NCI-H2107 treated with DMSO at 0.1 percent for 48 hours (cell line): ENCODE measurements at regions not wholly inside any gene's neighbourhood (a gene's known extent, or its start where the extent isn't known, plus 50 kb on each side); places are given as distances from the start of the nearest gene placed in this dataset.

Source experiments
- DNase-seq: peaks from one replicate; lab custom pipeline; 2025; ENCODE audit not compliant: unreplicated experiment; lab: John Stamatoyannopoulos, UW

- DNase-seq: no peak
Measured at GRCh38 chr13:99827011-99827772, 144.4 kb downstream of the ZIC5 start.

DNA sequence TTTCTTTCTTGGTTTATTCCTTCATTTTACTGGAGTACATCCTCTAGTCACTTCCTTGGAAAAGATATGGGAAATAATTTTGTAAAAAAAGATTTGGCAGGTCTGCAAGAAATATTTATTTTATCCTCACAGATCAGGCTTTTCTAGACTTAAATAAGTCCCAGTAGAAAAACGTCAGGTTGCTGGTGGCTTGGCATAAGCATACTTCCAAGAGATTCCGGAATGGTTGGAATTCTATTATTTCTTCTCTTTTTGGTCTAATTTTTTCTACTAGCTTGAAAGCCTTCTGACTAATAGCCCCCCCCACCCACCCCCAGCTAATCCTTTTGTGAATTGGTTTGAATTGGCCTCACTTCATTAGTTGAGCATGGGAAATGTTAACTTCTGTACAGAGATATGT is 147.6 kb downstream of the ZIC5 start:
- no peak for DNase-seq

- no peak for DNase-seq
Measured at GRCh38 chr13:99822820-99823219, 148.7 kb downstream of the ZIC5 start.

DNA sequence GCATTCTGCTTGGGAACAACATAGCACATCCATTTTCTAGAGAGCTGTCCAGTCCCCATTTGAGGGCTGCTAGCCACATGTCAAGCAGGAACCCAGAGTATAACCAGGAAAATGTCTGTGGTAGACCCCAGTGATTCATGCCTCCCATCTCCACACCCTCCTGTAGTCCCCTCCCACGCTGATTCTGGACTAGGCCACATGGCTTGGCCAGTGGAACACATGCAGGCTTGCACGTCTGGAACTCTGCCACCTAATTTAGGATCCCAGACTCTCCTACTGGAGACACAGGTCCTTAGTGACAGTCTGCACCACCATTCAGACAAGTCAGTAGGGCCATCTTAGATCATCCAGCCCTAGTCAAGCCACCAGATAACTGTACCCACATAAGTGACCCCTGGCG is 149.8 kb downstream of the ZIC5 start:
- no peak for DNase-seq

DNA sequence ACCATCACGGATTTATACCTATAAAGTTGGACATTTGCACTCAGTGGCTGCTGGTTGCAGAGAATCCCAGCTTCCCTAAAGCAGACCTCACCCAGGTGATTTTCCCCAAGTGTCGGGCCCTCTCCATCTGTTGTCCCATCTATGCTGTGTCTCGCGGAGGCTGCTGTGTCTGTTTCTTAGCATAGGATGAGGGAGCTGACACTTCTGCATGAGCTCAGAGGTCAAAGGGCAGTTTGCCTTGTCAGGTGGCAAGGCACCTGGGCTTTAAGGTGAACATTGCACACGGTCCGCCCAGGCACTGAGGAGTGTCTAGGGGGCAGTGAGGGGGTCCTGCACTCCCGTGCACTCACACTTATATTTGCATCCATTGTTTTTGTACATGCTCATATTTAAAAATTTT is 151.6 kb downstream of the ZIC5 start:
- no peak for DNase-seq

DNA sequence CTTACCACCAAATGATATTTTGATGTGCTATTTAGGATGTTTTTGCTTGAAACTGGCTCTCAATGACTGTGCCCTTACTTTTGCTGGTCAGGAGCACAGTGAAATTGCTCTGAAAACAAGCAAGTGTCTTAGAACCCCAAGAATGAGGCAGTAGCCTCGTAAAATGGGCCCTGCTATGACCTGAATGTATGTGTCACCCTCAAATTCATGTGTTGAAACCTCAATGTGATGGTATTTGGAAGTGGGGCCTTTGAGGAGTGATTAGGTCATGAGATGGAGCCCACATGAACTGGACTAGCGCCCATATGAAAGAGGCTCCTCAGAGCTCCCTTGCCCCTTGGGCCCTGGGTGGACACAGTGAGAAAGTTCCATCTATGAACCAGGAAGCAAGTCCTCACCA is 155.2 kb downstream of the ZIC5 start:
- DNase-seq: no peak

- DNase-seq: no peak
Measured at GRCh38 chr13:99813336-99814095, 158.1 kb downstream of the ZIC5 start.

GRCh38 chr13:99812625-99813024 is 158.9 kb downstream of the ZIC5 start:
- no peak for DNase-seq

DNA sequence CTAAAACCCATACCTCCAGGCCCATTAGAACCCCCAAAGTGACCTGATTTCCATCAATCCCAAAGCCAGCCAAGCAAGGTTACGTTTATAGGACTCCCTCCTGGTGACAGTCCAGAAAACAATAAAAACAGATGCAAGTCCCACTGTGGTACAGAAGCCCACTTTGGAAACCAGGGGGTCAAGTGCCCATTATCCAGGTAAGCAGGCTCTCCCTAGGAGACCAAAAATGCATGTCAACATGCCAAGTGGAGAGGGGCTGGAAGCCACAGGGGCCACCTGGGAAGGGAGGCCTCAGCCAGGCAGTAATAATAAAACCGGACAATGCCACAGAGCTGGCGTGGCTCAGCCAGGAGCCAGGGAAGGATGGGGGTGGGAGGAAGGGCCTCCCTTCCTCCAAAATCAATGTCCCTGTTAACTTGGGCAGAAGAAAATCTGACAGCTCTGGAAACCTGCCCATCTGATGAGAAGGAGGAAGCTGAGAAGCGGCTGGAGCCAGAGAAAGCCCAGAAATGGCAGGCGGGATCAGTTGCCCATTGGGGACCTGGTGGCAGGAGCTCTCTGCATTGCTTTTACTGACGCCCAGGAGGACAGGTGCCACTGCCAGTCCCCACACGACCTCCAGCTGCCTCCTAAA is 160.4 kb downstream of the ZIC5 start:
- no peak for DNase-seq

- DNase-seq: no peak
Measured at GRCh38 chr13:99809926-99810325, 161.6 kb downstream of the ZIC5 start.

GRCh38 chr13:99809496-99809895 is 162.1 kb downstream of the ZIC5 start:
- no peak for DNase-seq

DNA sequence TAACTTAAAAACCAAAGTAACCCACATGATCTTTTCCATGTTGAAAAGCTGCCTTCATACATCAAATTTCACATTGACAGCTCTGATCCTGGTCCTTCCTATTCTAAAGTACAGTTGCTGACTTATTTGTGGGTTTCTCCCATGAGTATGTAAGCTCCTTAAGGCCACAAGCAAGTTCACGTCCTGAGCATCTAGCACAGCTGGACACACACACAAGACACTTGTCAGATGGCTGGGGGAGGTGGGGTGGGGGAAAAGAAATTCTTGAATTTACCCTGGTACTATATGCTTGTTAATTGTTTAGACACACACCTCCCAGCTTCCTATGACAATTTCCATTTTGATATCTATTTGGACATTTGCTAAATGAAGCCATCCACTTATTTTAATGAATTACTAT is 162.8 kb downstream of the ZIC5 start:
- no peak for DNase-seq

- DNase-seq: no peak
Measured at GRCh38 chr13:99806671-99807070, 164.9 kb downstream of the ZIC5 start.

GRCh38 chr13:99805361-99805760 is 166.2 kb downstream of the ZIC5 start:
- no peak for DNase-seq

GRCh38 chr13:99803141-99803540 is 168.4 kb downstream of the ZIC5 start:
- DNase-seq: no peak

GRCh38 chr13:99802416-99802815 is 169.2 kb downstream of the ZIC5 start:
- no peak for DNase-seq

GRCh38 chr13:99800951-99801350 is 170.6 kb downstream of the ZIC5 start:
- no peak for DNase-seq

- DNase-seq: no peak
Measured at GRCh38 chr13:99800011-99800410, 171.6 kb downstream of the ZIC5 start.

- no peak for DNase-seq
Measured at GRCh38 chr13:99798756-99799155, 172.8 kb downstream of the ZIC5 start.

DNA sequence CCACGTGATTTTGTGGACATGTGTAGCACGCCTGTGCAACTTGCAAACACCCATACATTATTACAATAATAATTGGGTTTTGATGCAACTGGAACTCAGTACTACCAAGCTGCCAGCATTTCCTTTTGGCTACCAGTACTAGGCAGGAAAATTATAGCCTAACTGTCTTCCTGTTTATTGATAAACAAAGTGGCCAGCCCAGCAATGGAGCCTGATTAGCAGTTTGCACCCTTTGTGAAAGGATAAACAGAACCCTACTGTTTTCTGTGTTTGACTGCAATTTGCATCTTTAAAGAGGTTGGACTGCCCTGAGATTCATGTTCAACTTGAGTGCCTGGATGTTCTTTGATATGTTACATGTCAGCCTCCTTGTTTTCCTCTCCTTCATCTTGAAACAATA is 173.9 kb downstream of the ZIC5 start:
- no peak for DNase-seq

DNA sequence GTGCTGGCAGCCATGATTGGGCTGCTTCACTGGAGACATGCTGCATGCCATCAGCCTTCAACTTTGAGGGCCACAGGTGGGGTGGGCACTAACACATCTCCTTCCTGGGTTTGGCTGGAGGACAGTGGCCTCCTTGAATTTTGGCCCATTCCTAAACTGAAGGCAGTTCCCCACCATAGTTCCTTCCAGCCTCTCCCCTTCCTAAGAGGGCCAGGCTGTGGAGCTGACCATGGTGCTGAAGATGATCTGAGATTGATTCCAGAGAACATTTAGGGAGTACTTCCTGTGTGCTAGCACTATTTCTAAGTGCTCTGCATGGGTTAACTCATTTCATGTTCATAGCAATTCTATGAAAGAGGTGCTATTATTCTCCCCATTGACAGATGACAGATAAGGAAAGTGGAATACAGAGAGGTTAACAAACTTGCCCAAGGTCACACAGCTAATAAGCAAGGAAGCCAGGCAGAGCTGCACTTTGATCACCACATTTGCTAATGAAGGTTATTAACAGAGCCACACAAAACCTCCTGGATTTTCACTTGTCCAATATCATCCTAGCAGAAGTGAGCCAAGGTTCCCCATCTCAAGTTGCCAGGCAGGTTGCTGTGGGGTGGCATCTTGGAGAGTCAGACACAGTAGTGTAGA is 175.3 kb downstream of the ZIC5 start:
- DNase-seq: no peak
